Progenitor cell of endocrine pancreas (in vitro differentiated cells): ENCODE measurements at regions not wholly inside any gene's neighbourhood (a gene's known extent, or its start where the extent isn't known, plus 50 kb on each side); places are given as distances from the start of the nearest gene placed in this dataset.

Experiments
- DNase-seq: peaks from one replicate; pipeline ENCODE4 v3.0.0; 2021; ENCODE audit warnings: low spot score; ENCODE audit not compliant: unreplicated experiment
- H3K27ac Mint-ChIP-seq: 2 replicates; pipeline ENCODE4 v1.8.0; 2021; ENCODE audit warnings: mild to moderate bottlenecking, moderate library complexity, mixed read lengths
- H3K27me3 Mint-ChIP-seq: 2 replicates; pipeline ENCODE4 v1.8.0; 2021; ENCODE audit warnings: mixed read lengths
- H3K36me3 Mint-ChIP-seq: 2 replicates; pipeline ENCODE4 v1.8.0; 2022; ENCODE audit warnings: mixed read lengths; ENCODE audit not compliant: insufficient read depth
- H3K4me1 Mint-ChIP-seq: 2 replicates; pipeline ENCODE4 v1.8.0; 2021; ENCODE audit warnings: low read depth, mixed read lengths
- H3K4me3 Mint-ChIP-seq: 2 replicates; pipeline ENCODE4 v1.8.0; 2021; ENCODE audit warnings: low read depth, mild to moderate bottlenecking, moderate library complexity, mixed read lengths
- H3K9me3 Mint-ChIP-seq: 2 replicates; pipeline ENCODE4 v1.8.0; 2021; ENCODE audit warnings: low read depth, mixed read lengths
- CTCF ChIP-seq: fragments of 200-600 bp; sonication (generic); IDR thresholded peaks from one replicate; pipeline ENCODE4 v1.5.0; 2021; ENCODE audit warnings: antibody characterized with exemption, mild to moderate bottlenecking; ENCODE audit not compliant: unreplicated experiment

GRCh38 chr12:30003321-30003720, 219.6 kb upstream of the TMTC1 start:
- DNase-seq, result no peak
- Mint-ChIP-seq H3K36me3 (no peaks in the 10 kb centered on the region), H3K4me3 (no peak overlapping the region), H3K27me3 (no peaks in the 10 kb centered on the region), H3K27ac (no peak overlapping the region), H3K9me3 (peaks cover 3% of the 10 kb centered on the region), H3K4me1 (no peaks in the 10 kb centered on the region)
- no peak for TF ChIP-seq CTCF

GRCh38 chr12:30002677-30003076, 218.9 kb upstream of the TMTC1 start:
- no peak for DNase-seq
- Mint-ChIP-seq H3K36me3 (no peaks in the 10 kb centered on the region), H3K4me3 (no peak overlapping the region), H3K27me3 (no peaks in the 10 kb centered on the region), H3K4me1 (no peaks in the 10 kb centered on the region), H3K27ac (no peak overlapping the region), H3K9me3 (peaks cover 3% of the 10 kb centered on the region)
- TF ChIP-seq CTCF, result no peak

GRCh38 chr12:30000401-30000800, 216.7 kb upstream of the TMTC1 start:
- Mint-ChIP-seq H3K36me3 (no peaks in the 10 kb centered on the region), H3K4me3 (no peak overlapping the region), H3K27me3 (no peaks in the 10 kb centered on the region), H3K27ac (no peak overlapping the region), H3K4me1 (no peaks in the 10 kb centered on the region), H3K9me3 (peaks cover 3% of the 10 kb centered on the region)
- TF ChIP-seq CTCF, result no peak
- no peak for DNase-seq

DNA sequence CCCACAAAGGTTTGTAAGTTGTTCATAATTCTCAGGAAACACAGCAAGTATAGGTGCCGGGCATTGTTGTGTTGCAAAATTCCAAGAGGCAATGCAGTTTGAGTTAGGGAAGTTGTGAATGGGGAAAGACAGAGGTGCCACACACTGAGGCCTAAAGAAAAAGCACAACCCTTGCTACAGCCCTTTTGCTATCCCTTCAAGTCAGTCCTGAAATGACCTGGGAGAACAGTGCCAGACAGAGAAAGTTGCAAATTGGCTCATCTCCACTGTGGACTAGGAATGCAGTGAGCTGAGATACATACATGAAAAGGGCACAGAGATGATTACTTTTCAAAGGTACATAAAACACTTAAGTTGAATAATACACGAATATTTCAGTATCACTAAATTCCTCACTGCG, 213.3 kb upstream of the TMTC1 start:
- no peak for DNase-seq
- no peaks in the 10 kb centered on the region for H3K27me3 Mint-ChIP-seq
- H3K36me3 Mint-ChIP-seq, result no peaks in the 10 kb centered on the region
- peaks cover 2% of the 10 kb centered on the region for H3K9me3 Mint-ChIP-seq
- TF ChIP-seq CTCF, result no peak
- H3K4me1 Mint-ChIP-seq, result no peaks in the 10 kb centered on the region
- H3K27ac Mint-ChIP-seq, result no peak overlapping the region
- H3K4me3 Mint-ChIP-seq, result no peak overlapping the region

DNA sequence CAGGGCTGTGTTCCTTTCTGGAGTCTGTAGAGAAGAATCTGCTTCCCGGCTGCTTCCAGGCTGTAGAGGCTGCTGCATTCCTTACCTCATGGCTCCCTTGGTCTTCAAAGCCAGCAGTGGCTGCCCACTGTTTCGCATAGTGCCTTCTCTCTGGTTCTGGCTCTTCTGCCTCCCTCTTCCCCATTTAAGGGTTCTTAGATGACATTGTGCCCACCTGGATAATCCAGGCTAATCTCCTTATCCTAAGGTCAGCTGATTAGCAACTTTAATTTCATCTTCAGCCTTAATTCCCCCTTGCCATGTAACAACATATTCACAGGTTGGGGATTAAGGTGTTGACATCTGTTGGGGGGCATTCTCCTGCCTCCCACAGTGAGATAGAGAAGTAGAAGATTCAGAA, 208.6 kb upstream of the TMTC1 start:
- H3K4me3 Mint-ChIP-seq, result no peak overlapping the region
- no peaks in the 10 kb centered on the region for H3K36me3 Mint-ChIP-seq

More for the DNA sequence above, 208.6 kb upstream of the TMTC1 start:
- TF ChIP-seq CTCF, result no peak
- no peaks in the 10 kb centered on the region for H3K4me1 Mint-ChIP-seq
- no peak for DNase-seq
- no peak overlapping the region for H3K27ac Mint-ChIP-seq
- no peaks in the 10 kb centered on the region for H3K27me3 Mint-ChIP-seq
- peaks cover 7% of the 10 kb centered on the region for H3K9me3 Mint-ChIP-seq
